ENCODE measurements at regions not wholly inside any gene's neighbourhood (a gene's known extent, or its start where the extent isn't known, plus 50 kb on each side); places are given as distances from the start of the nearest gene placed in this dataset.

DNA sequence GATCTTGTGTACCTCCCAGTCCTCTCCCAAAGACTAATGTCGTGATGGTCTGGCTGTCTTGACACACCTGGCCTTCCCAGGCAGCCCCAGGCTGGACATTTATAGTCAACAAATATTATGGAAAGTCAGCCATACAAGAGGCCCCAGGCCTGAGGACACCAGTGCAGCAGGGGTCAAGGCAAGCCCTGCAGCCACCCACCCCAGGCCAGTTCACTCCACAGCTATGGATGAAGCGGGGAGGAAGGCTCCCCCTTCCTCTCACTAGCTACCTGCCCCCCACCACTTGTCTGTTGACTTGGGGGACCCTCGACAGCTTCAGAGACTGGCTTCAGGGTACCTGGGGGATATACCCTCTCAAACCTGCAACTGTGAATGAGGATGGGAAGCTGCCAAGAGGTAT, 132.1 kb downstream of the MRPL14 start:
- intact Hi-C loops (cut with micrococcal nuclease), result no loop called here
- Histone ChIP-seq H4K20me1 (ENCODE audit: control insufficient read depth, insufficient read depth, low read length, poor library complexity, severe bottlenecking) (no peaks in the 10 kb centered on the region), H3K4me3 (ENCODE audit: control extremely low read depth in 1 of 5, extremely low read depth in 1 of 5, insufficient read depth in 1 of 5, low read depth in 2 of 5, low read length in 4 of 5) (no peak overlapping the region), H3K4me1 (ENCODE audit: control insufficient read depth in 2 of 2, insufficient read depth in 2 of 2, low read length in 2 of 2) (peaks cover 0 to 3% of the 10 kb centered on the region in 2 donors), H3K4me2 (replicated peaks; ENCODE audit: low read depth, low read length, poor library complexity, severe bottlenecking) (no peak overlapping the region), H2AFZ (ENCODE audit: insufficient read depth, low read depth, low read length, poor library complexity, severe bottlenecking) (no peak overlapping the region), H3K36me3 (replicated peaks in 1 of 2; ENCODE audit: control extremely low read depth in 1 of 2, control insufficient read depth in 1 of 2, extremely low read depth in 1 of 2, insufficient read depth in 2 of 2, low read length in 1 of 2) (no peaks in the 10 kb centered on the region), H3K27me3 (replicated peaks in 1 of 4; ENCODE audit: control extremely low read depth in 1 of 4, control insufficient read depth in 3 of 4, insufficient read depth in 4 of 4, low read length in 3 of 4) (no peaks in the 10 kb centered on the region), H3K79me2 (ENCODE audit: control insufficient read depth, insufficient read depth, low read length) (no peaks in the 10 kb centered on the region), H3K27ac (ENCODE audit: low read length in 2 of 2) (no peak overlapping the region), H3K9ac (ENCODE audit: low read length) (no peak overlapping the region), H3K9me3 (ENCODE audit: control extremely low read depth in 1 of 3, control insufficient read depth in 2 of 3, insufficient read depth in 1 of 3, low read length in 2 of 3) (peaks cover 0 to under 1% (median 0%) of the 10 kb centered on the region in 3 donors)
- CTCF ChIA-PET, result interaction anchor here (1.5 kb wide), 1 partner anchor 226 kb away, joined by 3 read pairs; no protein-coding TSS in a partner anchor
- no peak overlapping the region for H3K27ac Mint-ChIP-seq
- peaks cover 10% of the 10 kb centered on the region for H3K27me3 Mint-ChIP-seq
- H3K9me3 Mint-ChIP-seq (ENCODE audit: insufficient read depth), result no peaks in the 10 kb centered on the region
- POLR2A ChIA-PET, result no interaction called here
- H3K4me3 Mint-ChIP-seq, result no peak overlapping the region
- no peak for TF ChIP-seq EZH2 (IDR thresholded peaks at IDR 0.05; ENCODE audit: borderline replicate concordance, insufficient read depth, low read depth, low read length, poor library complexity, severe bottlenecking)
- TF ChIP-seq, protein P1, sequence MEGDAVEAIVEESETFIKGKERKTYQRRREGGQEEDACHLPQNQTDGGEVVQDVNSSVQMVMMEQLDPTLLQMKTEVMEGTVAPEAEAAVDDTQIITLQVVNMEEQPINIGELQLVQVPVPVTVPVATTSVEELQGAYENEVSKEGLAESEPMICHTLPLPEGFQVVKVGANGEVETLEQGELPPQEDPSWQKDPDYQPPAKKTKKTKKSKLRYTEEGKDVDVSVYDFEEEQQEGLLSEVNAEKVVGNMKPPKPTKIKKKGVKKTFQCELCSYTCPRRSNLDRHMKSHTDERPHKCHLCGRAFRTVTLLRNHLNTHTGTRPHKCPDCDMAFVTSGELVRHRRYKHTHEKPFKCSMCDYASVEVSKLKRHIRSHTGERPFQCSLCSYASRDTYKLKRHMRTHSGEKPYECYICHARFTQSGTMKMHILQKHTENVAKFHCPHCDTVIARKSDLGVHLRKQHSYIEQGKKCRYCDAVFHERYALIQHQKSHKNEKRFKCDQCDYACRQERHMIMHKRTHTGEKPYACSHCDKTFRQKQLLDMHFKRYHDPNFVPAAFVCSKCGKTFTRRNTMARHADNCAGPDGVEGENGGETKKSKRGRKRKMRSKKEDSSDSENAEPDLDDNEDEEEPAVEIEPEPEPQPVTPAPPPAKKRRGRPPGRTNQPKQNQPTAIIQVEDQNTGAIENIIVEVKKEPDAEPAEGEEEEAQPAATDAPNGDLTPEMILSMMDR (IDR thresholded peaks at IDR 0.05), result no peak
- no peak for DNase-seq
- ATAC-seq (ENCODE audit: low read depth), result no peak
- H3K4me1 Mint-ChIP-seq, result peaks cover 2% of the 10 kb centered on the region
- WGBS (ENCODE audit: insufficient coverage), result 75% methylated on average over 1 of the region's 3 CpGs

DNA sequence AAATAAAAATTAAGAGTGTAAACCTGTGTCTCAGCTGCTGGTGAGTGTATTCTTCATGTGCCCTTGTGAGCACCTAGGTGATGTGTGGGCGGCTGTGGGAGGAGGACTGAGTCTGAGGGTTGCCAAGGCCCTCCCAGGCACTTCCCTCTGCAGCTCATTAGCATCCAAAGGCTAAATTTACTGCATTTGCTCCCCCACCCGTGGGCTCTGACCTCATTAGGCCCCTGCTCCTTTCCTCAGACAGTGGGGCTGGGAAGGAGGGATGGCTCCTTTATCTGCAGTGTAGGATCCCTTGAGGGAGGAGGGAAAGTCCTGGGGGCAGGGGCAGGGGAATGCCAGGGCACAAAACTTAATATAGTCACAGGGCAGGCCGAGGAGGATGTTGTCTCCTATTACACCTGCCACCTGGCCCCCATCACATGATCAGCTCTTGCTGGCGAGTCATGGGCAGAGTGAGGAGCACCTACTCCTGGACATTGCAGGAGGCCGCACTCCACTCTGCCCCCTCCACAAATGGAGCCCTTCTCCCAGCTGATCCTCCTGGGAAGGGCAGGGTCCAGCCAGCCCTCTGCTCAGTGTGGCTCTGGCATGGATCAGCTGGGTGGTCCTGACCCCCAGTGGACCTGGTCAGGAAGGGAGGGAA, 133.2 kb downstream of the MRPL14 start:
- H3K27ac Mint-ChIP-seq, result no peak overlapping the region
- ChIA-PET POLR2A (no interaction called here), CTCF (no interaction called here)
- Histone ChIP-seq H3K4me3 (ENCODE audit: control extremely low read depth in 1 of 5, extremely low read depth in 1 of 5, insufficient read depth in 1 of 5, low read depth in 2 of 5, low read length in 4 of 5) (no peak overlapping the region), H3K27ac (ENCODE audit: low read length in 2 of 2) (no peak overlapping the region), H3K9me3 (ENCODE audit: control extremely low read depth in 1 of 3, control insufficient read depth in 2 of 3, insufficient read depth in 1 of 3, low read length in 2 of 3) (no peaks in the 10 kb centered on the region), H2AFZ (ENCODE audit: insufficient read depth, low read depth, low read length, poor library complexity, severe bottlenecking) (no peak overlapping the region), H3K9ac (ENCODE audit: low read length) (no peak overlapping the region), H3K36me3 (replicated peaks in 1 of 2; ENCODE audit: control extremely low read depth in 1 of 2, control insufficient read depth in 1 of 2, extremely low read depth in 1 of 2, insufficient read depth in 2 of 2, low read length in 1 of 2) (no peaks in the 10 kb centered on the region), H3K4me1 (ENCODE audit: control insufficient read depth in 2 of 2, insufficient read depth in 2 of 2, low read length in 2 of 2) (peaks cover 0 to 3% of the 10 kb centered on the region in 2 donors), H3K27me3 (replicated peaks in 1 of 4; ENCODE audit: control extremely low read depth in 1 of 4, control insufficient read depth in 3 of 4, insufficient read depth in 4 of 4, low read length in 3 of 4) (no peaks in the 10 kb centered on the region), H3K4me2 (replicated peaks; ENCODE audit: low read depth, low read length, poor library complexity, severe bottlenecking) (no peak overlapping the region), H3K79me2 (ENCODE audit: control insufficient read depth, insufficient read depth, low read length) (no peaks in the 10 kb centered on the region), H4K20me1 (ENCODE audit: control insufficient read depth, insufficient read depth, low read length, poor library complexity, severe bottlenecking) (no peaks in the 10 kb centered on the region)
- H3K4me3 Mint-ChIP-seq, result no peak overlapping the region
- H3K27me3 Mint-ChIP-seq, result peaks cover 9% of the 10 kb centered on the region
- intact Hi-C loops (cut with micrococcal nuclease), result no loop called here
- 59% methylated on average over 3 of the region's 5 CpGs for WGBS (ENCODE audit: insufficient coverage)
- no peak for TF ChIP-seq EZH2 (IDR thresholded peaks at IDR 0.05; ENCODE audit: borderline replicate concordance, insufficient read depth, low read depth, low read length, poor library complexity, severe bottlenecking)
- DNase-seq (no peak), ATAC-seq (ENCODE audit: low read depth) (no peak)
- H3K4me1 Mint-ChIP-seq, result peaks cover 2% of the 10 kb centered on the region
- no peaks in the 10 kb centered on the region for H3K9me3 Mint-ChIP-seq (ENCODE audit: insufficient read depth)

All from B cell (primary cell).